Gastroesophageal sphincter (tissue), 4 donors: ENCODE measurements at regions not wholly inside any gene's neighbourhood (a gene's known extent, or its start where the extent isn't known, plus 50 kb on each side); places are given as distances from the start of the nearest gene placed in this dataset.

Experiments used
- ATAC-seq: fragments of 150-250 bp; one replicate; pipeline ENCODE4 v1.9.1; 2016; ENCODE audit warnings: mild to moderate bottlenecking, moderate library complexity
- H3K27ac ChIP-seq, 4 donors: fragments of 200-600 bp; sonication (generic) in 3 of 4; 1 replicate in 3 of 4; 2 replicates in 1 of 4; pipeline ENCODE4 v1.5.1; 2016 to 2019
- H3K27me3 ChIP-seq: fragments of 200-600 bp; sonication (generic); one replicate; pipeline ENCODE4 v1.5.1; 2019
- H3K36me3 ChIP-seq, 2 donors: fragments of 200-600 bp; sonication (generic); one replicate each; pipeline ENCODE4 v1.5.1; 2019; ENCODE audit warnings: control low read depth in 1 of 2
- H3K4me1 ChIP-seq, 3 donors: fragments of 200-600 bp; sonication (generic); 1 replicate in 2 of 3; 2 replicates in 1 of 3; pipeline ENCODE4 v1.5.1; 2016 to 2019; ENCODE audit warnings: control low read depth in 2 of 3
- H3K4me3 ChIP-seq, 2 donors: fragments of 200-600 bp; sonication (generic); one replicate each; pipeline ENCODE4 v1.5.1; 2019; ENCODE audit warnings: mild to moderate bottlenecking in 1 of 2, moderate library complexity in 1 of 2
- H3K9me3 ChIP-seq, 3 donors: fragments of 200-600 bp; sonication (generic); one replicate each; pipeline ENCODE4 v1.5.1; 2017 to 2019; ENCODE audit warnings: control low read depth in 2 of 3
- EP300 ChIP-seq: sonication (generic); formaldehyde crosslinking; IDR thresholded peaks from one replicate; pipeline ENCODE4 v1.6.1; 2017; ENCODE audit warnings: antibody characterized with exemption, mild to moderate bottlenecking
- POLR2A ChIP-seq, 2 donors: fragments of 450-650 bp; IDR thresholded peaks; one replicate each; pipeline ENCODE4 v1.6.1; 2017; ENCODE audit warnings: antibody characterized with exemption in 2 of 2, mild to moderate bottlenecking in 2 of 2, moderate library complexity in 1 of 2
- POLR2AphosphoS5 ChIP-seq: sonication (generic); formaldehyde crosslinking; IDR thresholded peaks from one replicate; pipeline ENCODE4 v1.6.1; 2017; ENCODE audit warnings: antibody characterized with exemption
- WGBS, 2 donors: methylation state at CpG; one replicate each; pipeline ENCODE4 v1.1.5; 2018; ENCODE audit warnings: low coverage in 1 of 2; 5-methylcytosine and 5-hydroxymethylcytosine counted together
- TF ChIP-seq, protein P1 (sequence below), 4 experiments: fragments of 200-600 bp in 2 of 4; fragments of 450-650 bp in 2 of 4; sonication (generic) in 1 of 4; IDR thresholded peaks; one replicate each; pipeline ENCODE4 v1.5.1; 2017 to 2019; ENCODE audit warnings: antibody characterized with exemption in 4 of 4, mild to moderate bottlenecking in 2 of 4, moderate library complexity in 2 of 4

DNA sequence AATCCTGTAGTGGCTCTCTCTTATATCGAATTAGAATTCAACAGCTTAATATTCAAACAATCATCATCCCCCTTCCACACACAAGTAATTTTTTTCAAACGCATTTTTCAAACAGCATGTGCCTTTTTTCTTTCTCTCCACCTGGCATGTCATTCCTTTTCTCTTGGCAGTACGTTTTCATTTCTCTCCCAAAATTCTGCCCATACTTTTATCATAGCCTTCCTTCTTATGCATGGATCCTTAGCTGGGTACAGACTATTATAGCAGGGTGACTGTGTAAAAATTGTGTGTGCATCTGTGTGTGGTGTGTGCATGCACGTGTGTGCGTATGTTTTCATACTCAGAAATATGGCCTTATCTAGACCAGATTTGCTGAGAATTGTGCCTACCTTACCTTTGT lies 184.3 kb downstream of the ZC3H11B start:
- no peaks in the 10 kb centered on the region for H3K27me3 ChIP-seq
- no peaks in the 10 kb centered on the region for H3K36me3 ChIP-seq
- no peaks in the 10 kb centered on the region for H3K4me1 ChIP-seq
- no peak overlapping the region for H3K4me3 ChIP-seq
- H3K9me3 ChIP-seq = no peaks in the 10 kb centered on the region
- ATAC-seq = no peak
- TF ChIP-seq, protein P1, sequence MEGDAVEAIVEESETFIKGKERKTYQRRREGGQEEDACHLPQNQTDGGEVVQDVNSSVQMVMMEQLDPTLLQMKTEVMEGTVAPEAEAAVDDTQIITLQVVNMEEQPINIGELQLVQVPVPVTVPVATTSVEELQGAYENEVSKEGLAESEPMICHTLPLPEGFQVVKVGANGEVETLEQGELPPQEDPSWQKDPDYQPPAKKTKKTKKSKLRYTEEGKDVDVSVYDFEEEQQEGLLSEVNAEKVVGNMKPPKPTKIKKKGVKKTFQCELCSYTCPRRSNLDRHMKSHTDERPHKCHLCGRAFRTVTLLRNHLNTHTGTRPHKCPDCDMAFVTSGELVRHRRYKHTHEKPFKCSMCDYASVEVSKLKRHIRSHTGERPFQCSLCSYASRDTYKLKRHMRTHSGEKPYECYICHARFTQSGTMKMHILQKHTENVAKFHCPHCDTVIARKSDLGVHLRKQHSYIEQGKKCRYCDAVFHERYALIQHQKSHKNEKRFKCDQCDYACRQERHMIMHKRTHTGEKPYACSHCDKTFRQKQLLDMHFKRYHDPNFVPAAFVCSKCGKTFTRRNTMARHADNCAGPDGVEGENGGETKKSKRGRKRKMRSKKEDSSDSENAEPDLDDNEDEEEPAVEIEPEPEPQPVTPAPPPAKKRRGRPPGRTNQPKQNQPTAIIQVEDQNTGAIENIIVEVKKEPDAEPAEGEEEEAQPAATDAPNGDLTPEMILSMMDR (IDR thresholded peaks at IDR 0.05) = no peak
- TF ChIP-seq EP300 = no peak
- no peak for TF ChIP-seq POLR2AphosphoS5
- no peak for TF ChIP-seq POLR2A (IDR thresholded peaks at IDR 0.05)
- no peak overlapping the region for H3K27ac ChIP-seq
- WGBS, 2 donors = 32 to 68% methylated on average over 3 to 5 of the region's 5 CpGs

DNA sequence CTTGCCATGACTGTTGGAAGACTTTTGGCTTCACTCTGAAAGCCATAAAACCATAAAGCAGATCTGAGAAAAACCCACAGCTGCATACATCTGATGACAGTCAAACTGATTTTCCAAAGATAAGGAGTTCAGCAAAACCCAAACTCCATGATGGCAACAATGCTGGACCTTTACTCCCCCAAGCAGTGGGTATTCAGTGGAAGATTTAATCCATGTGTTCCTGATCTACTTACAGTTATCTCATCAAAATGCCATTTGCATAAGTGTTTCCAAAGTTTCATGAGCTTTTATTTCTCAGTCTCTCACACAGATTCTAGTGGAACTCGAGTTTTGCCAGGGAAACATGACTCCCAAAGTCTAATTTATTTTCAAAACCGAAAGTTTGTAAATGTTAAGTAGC lies 184.9 kb downstream of the ZC3H11B start:
- ATAC-seq = no peak
- Histone ChIP-seq H3K27me3 (no peaks in the 10 kb centered on the region), H3K27ac (no peak overlapping the region), H3K4me1 (no peaks in the 10 kb centered on the region), H3K4me3 (no peak overlapping the region), H3K9me3 (no peaks in the 10 kb centered on the region), H3K36me3 (no peaks in the 10 kb centered on the region)
- 18 to 23% methylated on average over 2 of the region's 2 CpGs for WGBS, 2 donors
- no peak for TF ChIP-seq EP300
- TF ChIP-seq, protein P1 (IDR thresholded peaks at IDR 0.05) = no peak
- no peak for TF ChIP-seq POLR2AphosphoS5
- TF ChIP-seq POLR2A (IDR thresholded peaks at IDR 0.05) = no peak

DNA sequence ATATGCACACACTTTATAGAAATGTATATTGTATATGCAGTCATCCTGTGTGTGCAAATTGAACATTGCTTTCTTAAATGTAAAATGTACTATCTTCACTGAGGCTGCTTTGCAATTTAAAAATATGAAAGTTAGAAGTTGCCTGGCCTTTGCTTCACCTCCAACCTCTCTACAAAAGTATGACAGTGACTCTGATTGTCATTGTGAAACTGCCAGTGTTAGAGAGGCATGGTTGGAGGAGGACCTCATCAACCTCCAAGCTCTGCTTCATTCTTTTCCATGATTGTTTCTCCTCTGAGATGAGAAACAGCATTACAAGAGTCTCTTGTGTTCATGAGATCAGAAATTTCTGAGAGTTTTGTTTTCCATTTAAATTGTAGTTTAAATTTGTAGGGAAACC lies 185.5 kb downstream of the ZC3H11B start:
- Histone ChIP-seq H3K36me3 (no peaks in the 10 kb centered on the region), H3K4me1 (no peaks in the 10 kb centered on the region), H3K27me3 (no peaks in the 10 kb centered on the region), H3K4me3 (no peak overlapping the region), H3K9me3 (no peaks in the 10 kb centered on the region), H3K27ac (no peak overlapping the region)
- ATAC-seq = no peak
- TF ChIP-seq POLR2A (IDR thresholded peaks at IDR 0.05) = no peak
- TF ChIP-seq, protein P1 (IDR thresholded peaks at IDR 0.05) = no peak
- no peak for TF ChIP-seq EP300
- no peak for TF ChIP-seq POLR2AphosphoS5

DNA sequence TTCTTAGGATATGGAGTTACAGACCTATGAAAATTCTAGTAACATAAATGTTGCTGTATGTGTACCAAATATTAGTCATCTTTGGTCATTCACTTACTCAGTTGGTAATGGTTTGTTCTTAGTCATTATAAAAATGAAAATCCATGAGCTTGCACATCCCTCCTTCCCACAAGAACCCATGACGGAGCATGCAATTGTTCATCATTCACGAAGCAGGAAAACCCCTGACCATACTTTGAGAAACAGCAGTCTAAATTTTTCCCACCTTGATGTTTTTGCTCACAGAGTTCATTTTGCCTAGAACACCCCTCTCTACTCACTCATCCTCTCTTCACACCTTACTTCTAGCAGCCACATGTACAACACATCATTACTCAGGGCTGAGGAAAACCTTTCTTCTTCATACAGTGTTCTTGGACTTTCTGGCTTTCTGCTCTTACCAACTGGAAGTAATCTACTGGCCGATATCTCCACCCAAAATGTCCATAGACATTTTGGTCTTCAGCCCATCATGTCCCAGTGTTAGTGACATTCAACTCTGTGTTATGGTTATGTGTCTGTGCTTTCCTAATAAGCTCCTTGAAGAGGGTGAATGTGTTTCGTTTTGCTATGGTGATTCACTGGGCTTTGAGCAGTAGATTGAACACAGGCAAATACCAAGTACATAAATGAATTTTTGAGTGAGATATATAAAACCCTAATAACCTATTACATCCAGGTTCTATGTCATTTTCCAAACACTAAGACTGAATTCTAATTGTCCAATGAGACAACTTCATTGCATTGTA lies 189.9 kb downstream of the ZC3H11B start:
- Histone ChIP-seq H3K4me1 (no peaks in the 10 kb centered on the region), H3K4me3 (no peak overlapping the region), H3K27ac (no peak overlapping the region), H3K36me3 (no peaks in the 10 kb centered on the region), H3K27me3 (no peaks in the 10 kb centered on the region), H3K9me3 (no peaks in the 10 kb centered on the region)
- WGBS, 2 donors = 64 to 83% methylated on average over 4 of the region's 4 CpGs
- TF ChIP-seq POLR2A (IDR thresholded peaks at IDR 0.05) (no peak), EP300 (no peak), POLR2AphosphoS5 (no peak)
- TF ChIP-seq, protein P1 (IDR thresholded peaks at IDR 0.05) = no peak
- no peak for ATAC-seq

DNA sequence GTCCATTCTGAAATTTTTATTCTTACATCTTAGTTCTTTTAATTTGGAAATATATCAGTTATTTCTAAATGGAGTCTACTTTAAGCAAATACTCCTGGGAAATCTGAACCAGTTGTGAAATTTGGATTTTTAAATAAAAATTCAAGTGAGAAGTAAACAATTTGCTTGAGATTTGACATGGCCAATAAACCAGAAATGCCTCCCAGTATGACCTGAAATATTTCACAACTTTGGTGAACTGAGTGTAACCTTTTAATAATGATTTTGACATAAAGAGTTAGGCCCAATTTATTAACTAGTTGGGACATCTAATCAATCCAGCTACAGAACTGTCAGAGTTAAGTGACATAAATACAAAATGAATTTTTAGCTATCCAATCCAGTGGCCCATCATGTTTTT lies 192.0 kb downstream of the ZC3H11B start:
- H3K4me3 ChIP-seq = no peak overlapping the region
- H3K9me3 ChIP-seq = no peaks in the 10 kb centered on the region
- H3K4me1 ChIP-seq = no peaks in the 10 kb centered on the region
- no peaks in the 10 kb centered on the region for H3K36me3 ChIP-seq
- H3K27me3 ChIP-seq = no peaks in the 10 kb centered on the region
- TF ChIP-seq, protein P1 (IDR thresholded peaks at IDR 0.05) = no peak
- no peak for TF ChIP-seq EP300
- no peak for TF ChIP-seq POLR2A (IDR thresholded peaks at IDR 0.05)
- no peak for TF ChIP-seq POLR2AphosphoS5
- H3K27ac ChIP-seq = no peak overlapping the region
- ATAC-seq = no peak
